GM12878 (cell line): ENCODE measurements at regions not wholly inside any gene's neighbourhood (a gene's known extent, or its start where the extent isn't known, plus 50 kb on each side); places are given as distances from the start of the nearest gene placed in this dataset.

ENCODE experiments used
- MEF2B ChIP-seq: fragments of 450-650 bp; IDR thresholded peaks from 2 replicates; pipeline ENCODE4 v1.6.1; 2018; ENCODE audit warnings: mild to moderate bottlenecking, moderate library complexity; ENCODE audit not compliant: partially characterized antibody, poor library complexity, severe bottlenecking
- POLR2A ChIP-seq: IDR thresholded peaks from 2 replicates; pipeline ENCODE4 v1.6.1; 2011; ENCODE audit warnings: low read depth, mild to moderate bottlenecking, low read length
- RAD21 ChIP-seq: IDR thresholded peaks from 2 replicates; pipeline ENCODE4 v1.6.1; 2011; ENCODE audit warnings: mild to moderate bottlenecking, low read depth, low read length, moderate library complexity; ENCODE audit not compliant: insufficient read depth
- RB1 ChIP-seq: fragments of 450-650 bp; formaldehyde crosslinking; IDR thresholded peaks from 2 replicates; pipeline ENCODE4 v1.6.1; 2017; ENCODE audit warnings: mild to moderate bottlenecking, borderline replicate concordance
- TBL1XR1 ChIP-seq: IDR thresholded peaks from 2 replicates; pipeline ENCODE4 v1.6.1; 2012; ENCODE audit warnings: low read depth, low read length, improper control_type of control experiment
- TCF3 ChIP-seq: IDR thresholded peaks from 2 replicates; pipeline ENCODE4 v1.6.1; 2012; ENCODE audit warnings: low read depth, mild to moderate bottlenecking, low read length, borderline replicate concordance; ENCODE audit not compliant: insufficient read depth
- YY1 ChIP-seq: IDR thresholded peaks from 2 replicates; pipeline ENCODE4 v1.6.1; 2011; ENCODE audit warnings: low read depth, mild to moderate bottlenecking, low read length
- TF ChIP-seq, protein P1 (sequence below): IDR thresholded peaks from 2 replicates; pipeline ENCODE4 v1.6.1; 2011; ENCODE audit warnings: low read depth, low read length, improper control_type of control experiment, borderline replicate concordance
- TF ChIP-seq, protein P2 (sequence below): fragments of 450-650 bp; IDR thresholded peaks from 2 replicates; pipeline ENCODE4 v1.6.1; 2018; ENCODE audit warnings: borderline replicate concordance, mild to moderate bottlenecking; ENCODE audit not compliant: partially characterized antibody
- TF ChIP-seq, protein P3 (sequence below): fragments of 450-650 bp; IDR thresholded peaks from 2 replicates; pipeline ENCODE4 v1.6.1; 2017; ENCODE audit warnings: borderline replicate concordance

DNA sequence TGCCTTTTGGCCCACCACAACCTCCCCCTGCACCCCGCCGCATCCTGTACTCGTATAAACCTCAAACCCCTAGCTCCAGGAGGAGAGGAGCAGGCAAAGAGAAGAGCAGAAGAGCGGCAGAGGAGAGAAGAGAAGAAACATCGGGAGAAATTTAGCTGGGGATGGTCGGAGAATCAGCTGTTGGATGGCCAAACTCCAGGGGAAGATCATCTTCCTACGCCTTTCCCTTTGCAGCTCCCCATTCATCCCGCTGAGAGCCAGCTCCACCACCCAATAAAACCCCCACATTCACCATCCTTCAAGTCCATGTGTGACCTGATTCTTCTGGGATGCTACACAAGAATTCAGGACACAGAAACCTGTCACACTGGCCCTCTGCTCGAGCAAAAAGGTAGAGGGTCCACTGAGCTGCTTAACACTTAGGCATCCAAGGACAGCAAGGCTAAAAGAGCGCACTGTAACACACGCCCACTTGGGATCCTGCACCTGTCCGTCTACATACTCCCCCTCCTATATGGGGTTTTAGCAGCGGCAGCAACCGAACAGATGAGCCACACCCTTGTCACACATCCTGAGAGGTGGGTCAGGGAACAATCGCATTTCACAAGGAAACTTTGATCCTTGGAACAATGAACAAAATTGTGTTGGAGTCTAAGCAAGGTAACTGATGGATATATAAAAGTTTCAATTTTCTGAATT, 51.6 kb upstream of the MIR17HG start:
- no peak for TF ChIP-seq RB1
- TF ChIP-seq MEF2B = no peak
- no peak for TF ChIP-seq YY1
- TF ChIP-seq, protein P1, sequence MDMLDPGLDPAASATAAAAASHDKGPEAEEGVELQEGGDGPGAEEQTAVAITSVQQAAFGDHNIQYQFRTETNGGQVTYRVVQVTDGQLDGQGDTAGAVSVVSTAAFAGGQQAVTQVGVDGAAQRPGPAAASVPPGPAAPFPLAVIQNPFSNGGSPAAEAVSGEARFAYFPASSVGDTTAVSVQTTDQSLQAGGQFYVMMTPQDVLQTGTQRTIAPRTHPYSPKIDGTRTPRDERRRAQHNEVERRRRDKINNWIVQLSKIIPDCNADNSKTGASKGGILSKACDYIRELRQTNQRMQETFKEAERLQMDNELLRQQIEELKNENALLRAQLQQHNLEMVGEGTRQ = no peak
- no peak for TF ChIP-seq TBL1XR1
- TF ChIP-seq, protein P2, sequence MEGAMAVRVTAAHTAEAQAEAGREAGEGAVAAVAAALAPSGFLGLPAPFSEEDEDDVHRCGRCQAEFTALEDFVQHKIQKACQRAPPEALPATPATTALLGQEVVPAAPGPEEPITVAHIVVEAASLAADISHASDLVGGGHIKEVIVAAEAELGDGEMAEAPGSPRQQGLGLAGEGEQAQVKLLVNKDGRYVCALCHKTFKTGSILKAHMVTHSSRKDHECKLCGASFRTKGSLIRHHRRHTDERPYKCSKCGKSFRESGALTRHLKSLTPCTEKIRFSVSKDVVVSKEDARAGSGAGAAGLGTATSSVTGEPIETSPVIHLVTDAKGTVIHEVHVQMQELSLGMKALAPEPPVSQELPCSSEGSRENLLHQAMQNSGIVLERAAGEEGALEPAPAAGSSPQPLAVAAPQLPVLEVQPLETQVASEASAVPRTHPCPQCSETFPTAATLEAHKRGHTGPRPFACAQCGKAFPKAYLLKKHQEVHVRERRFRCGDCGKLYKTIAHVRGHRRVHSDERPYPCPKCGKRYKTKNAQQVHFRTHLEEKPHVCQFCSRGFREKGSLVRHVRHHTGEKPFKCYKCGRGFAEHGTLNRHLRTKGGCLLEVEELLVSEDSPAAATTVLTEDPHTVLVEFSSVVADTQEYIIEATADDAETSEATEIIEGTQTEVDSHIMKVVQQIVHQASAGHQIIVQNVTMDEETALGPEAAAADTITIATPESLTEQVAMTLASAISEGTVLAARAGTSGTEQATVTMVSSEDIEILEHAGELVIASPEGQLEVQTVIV = no peak
- no peak for TF ChIP-seq TCF3
- TF ChIP-seq, protein P3, sequence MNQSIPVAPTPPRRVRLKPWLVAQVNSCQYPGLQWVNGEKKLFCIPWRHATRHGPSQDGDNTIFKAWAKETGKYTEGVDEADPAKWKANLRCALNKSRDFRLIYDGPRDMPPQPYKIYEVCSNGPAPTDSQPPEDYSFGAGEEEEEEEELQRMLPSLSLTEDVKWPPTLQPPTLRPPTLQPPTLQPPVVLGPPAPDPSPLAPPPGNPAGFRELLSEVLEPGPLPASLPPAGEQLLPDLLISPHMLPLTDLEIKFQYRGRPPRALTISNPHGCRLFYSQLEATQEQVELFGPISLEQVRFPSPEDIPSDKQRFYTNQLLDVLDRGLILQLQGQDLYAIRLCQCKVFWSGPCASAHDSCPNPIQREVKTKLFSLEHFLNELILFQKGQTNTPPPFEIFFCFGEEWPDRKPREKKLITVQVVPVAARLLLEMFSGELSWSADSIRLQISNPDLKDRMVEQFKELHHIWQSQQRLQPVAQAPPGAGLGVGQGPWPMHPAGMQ = no peak
- no peak for TF ChIP-seq POLR2A
- no peak for TF ChIP-seq RAD21
